NCI-H2029 (cell line): ENCODE measurements at regions not wholly inside any gene's neighbourhood (a gene's known extent, or its start where the extent isn't known, plus 50 kb on each side); places are given as distances from the start of the nearest gene placed in this dataset.
"Not testable (repeated sequence)": the region's sequence is repeated elsewhere in the genome, so short reads cannot be mapped to it uniquely, and the experiment has no call there.

Experiments
- DNase-seq: peaks from one replicate; lab custom pipeline; 2025; lab: John Stamatoyannopoulos, UW

GRCh38 chr5:117800261-117800660 lies 1188.1 kb downstream of the DTWD2 start:
- DNase-seq: no peak

- DNase-seq: no peak
Measured at GRCh38 chr5:117794847-117795246, 1193.5 kb downstream of the DTWD2 start.

- no peak for DNase-seq
Measured at GRCh38 chr5:117793963-117794362, 1194.4 kb downstream of the DTWD2 start.

- DNase-seq: no peak
Measured at GRCh38 chr5:117792476-117792875, 1195.9 kb downstream of the DTWD2 start.

- no peak for DNase-seq
Measured at GRCh38 chr5:117788596-117788995, 1199.8 kb downstream of the DTWD2 start.

GRCh38 chr5:117779171-117779570 lies 1204.5 kb upstream of the SEMA6A start:
- DNase-seq: no peak

GRCh38 chr5:117776977-117777376 lies 1202.4 kb upstream of the SEMA6A start:
- no peak for DNase-seq

- DNase-seq: no peak
Measured at GRCh38 chr5:117769877-117770276, 1195.3 kb upstream of the SEMA6A start.

- DNase-seq: no peak
Measured at GRCh38 chr5:117763271-117763670, 1188.6 kb upstream of the SEMA6A start.

GRCh38 chr5:117761186-117761585 lies 1186.6 kb upstream of the SEMA6A start:
- DNase-seq: no peak

- no peak for DNase-seq
Measured at GRCh38 chr5:117759849-117760499, 1185.4 kb upstream of the SEMA6A start.

- no peak for DNase-seq
Measured at GRCh38 chr5:117752403-117752802, 1177.8 kb upstream of the SEMA6A start.

- DNase-seq: no peak
Measured at GRCh38 chr5:117748336-117748735, 1173.7 kb upstream of the SEMA6A start.

- no peak for DNase-seq
Measured at GRCh38 chr5:117743337-117743736, 1168.7 kb upstream of the SEMA6A start.

- DNase-seq: no peak
Measured at GRCh38 chr5:117741655-117742206, 1167.1 kb upstream of the SEMA6A start.

GRCh38 chr5:117740268-117740667 lies 1165.6 kb upstream of the SEMA6A start:
- DNase-seq: no peak

GRCh38 chr5:117738571-117738970 lies 1163.9 kb upstream of the SEMA6A start:
- no peak for DNase-seq

GRCh38 chr5:117736698-117737097 lies 1162.1 kb upstream of the SEMA6A start:
- DNase-seq: no peak

GRCh38 chr5:117734056-117734455 lies 1159.4 kb upstream of the SEMA6A start:
- DNase-seq: no peak

GRCh38 chr5:117733051-117733450 lies 1158.4 kb upstream of the SEMA6A start:
- DNase-seq: no peak

- DNase-seq: no peak
Measured at GRCh38 chr5:117732264-117732663, 1157.6 kb upstream of the SEMA6A start.

GRCh38 chr5:117731446-117731845 lies 1156.8 kb upstream of the SEMA6A start:
- no peak for DNase-seq

GRCh38 chr5:117720784-117721183 lies 1146.2 kb upstream of the SEMA6A start:
- not testable (repeated sequence) for DNase-seq

- no peak for DNase-seq
Measured at GRCh38 chr5:117719413-117719812, 1144.8 kb upstream of the SEMA6A start.
